Heart left ventricle (tissue), 13 donors: ENCODE measurements at regions not wholly inside any gene's neighbourhood (a gene's known extent, or its start where the extent isn't known, plus 50 kb on each side); places are given as distances from the start of the nearest gene placed in this dataset.

Source experiments
- CTCF ChIP-seq, 12 donors: fragments of 200-600 bp; sonication (generic) in 4 of 12; IDR thresholded peaks; one replicate each; pipeline versions ENCODE4 v1.5.0 to v1.8.0; 2018 to 2022; ENCODE audit warnings: antibody characterized with exemption in 12 of 12, mild to moderate bottlenecking in 5 of 12
- POLR2A ChIP-seq, 2 donors: fragments of 450-650 bp; IDR thresholded peaks; one replicate each; pipeline ENCODE4 v1.6.1; 2017; ENCODE audit warnings: antibody characterized with exemption in 2 of 2, mild to moderate bottlenecking in 2 of 2, moderate library complexity in 2 of 2
- donor health status: ischemic (EF 13 %, LVEDD 7.1; RV severe dilation, severe dysfunction).
- donor health status: DM: no; HTN: yes; CAD: no.
- donor health status: DM: no; HTN: no; CAD: no.
- donor health status: ischemic (EF 25% LVEDD 6.9; RV normal size, moderate dysfunction).
- donor health status: ischemic (EF 25% LVEDD 5.7; RV mildly dilated, moderate dysfunction).
- donor health status: ischemic (EF 35%, LVEDD 5.7; RV mildly dilated, moderate dysfunction).
- donor health status: nonischemic (EF 11% LVEDD 7.7; RV severe dilation, severe dysfunction).
- donor health status: DM: yes; HTN: yes; CAD: no.
- donor health status: PGD.
- donor health status: ischemic (EF 29% LVEDD 5.4; RV normal size, mild dysfunction).
- donor health status: nonischemic (EF 23%, LVEDD 6.1; RV moderate dilation, normal function).

- TF ChIP-seq CTCF (IDR thresholded peaks at IDR 0.05) (no peak), POLR2A (IDR thresholded peaks at IDR 0.05) (no peak)
Measured at GRCh38 chr2:195238826-195239225, 418.2 kb upstream of the SLC39A10 start.
